ENCODE measurements at regions not wholly inside any gene's neighbourhood (a gene's known extent, or its start where the extent isn't known, plus 50 kb on each side); places are given as distances from the start of the nearest gene placed in this dataset.

DNA sequence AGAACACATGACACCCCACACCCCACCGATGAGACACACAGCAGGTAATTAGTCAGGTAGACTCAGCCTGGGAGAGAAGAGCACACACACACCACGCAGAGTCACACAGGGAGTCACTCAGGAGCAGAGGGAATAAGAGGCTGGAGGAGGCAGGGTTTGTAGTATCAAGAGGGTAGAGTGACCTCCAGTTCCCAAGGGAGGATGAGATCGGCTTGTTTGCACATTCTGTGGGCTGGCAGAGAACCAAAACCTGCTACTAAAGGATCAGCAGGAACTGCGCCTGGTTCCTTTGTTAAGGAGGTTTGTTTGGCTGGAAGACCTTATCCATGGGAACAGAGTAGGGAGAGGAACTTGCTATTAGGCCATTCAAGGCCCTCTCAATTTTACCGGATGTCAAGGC is 281.4 kb upstream of the SLCO3A1 start:
- TF ChIP-seq, protein P1, sequence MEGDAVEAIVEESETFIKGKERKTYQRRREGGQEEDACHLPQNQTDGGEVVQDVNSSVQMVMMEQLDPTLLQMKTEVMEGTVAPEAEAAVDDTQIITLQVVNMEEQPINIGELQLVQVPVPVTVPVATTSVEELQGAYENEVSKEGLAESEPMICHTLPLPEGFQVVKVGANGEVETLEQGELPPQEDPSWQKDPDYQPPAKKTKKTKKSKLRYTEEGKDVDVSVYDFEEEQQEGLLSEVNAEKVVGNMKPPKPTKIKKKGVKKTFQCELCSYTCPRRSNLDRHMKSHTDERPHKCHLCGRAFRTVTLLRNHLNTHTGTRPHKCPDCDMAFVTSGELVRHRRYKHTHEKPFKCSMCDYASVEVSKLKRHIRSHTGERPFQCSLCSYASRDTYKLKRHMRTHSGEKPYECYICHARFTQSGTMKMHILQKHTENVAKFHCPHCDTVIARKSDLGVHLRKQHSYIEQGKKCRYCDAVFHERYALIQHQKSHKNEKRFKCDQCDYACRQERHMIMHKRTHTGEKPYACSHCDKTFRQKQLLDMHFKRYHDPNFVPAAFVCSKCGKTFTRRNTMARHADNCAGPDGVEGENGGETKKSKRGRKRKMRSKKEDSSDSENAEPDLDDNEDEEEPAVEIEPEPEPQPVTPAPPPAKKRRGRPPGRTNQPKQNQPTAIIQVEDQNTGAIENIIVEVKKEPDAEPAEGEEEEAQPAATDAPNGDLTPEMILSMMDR (IDR thresholded peaks at IDR 0.05; ENCODE audit: low read depth, low read length) = no peak
- TF ChIP-seq POLR2A (IDR thresholded peaks at IDR 0.05; ENCODE audit: extremely low read depth, insufficient read length) (no peak), MYC (IDR thresholded peaks at IDR 0.05; ENCODE audit: low read depth, low read length) (no peak)
- TF ChIP-seq, protein P2, sequence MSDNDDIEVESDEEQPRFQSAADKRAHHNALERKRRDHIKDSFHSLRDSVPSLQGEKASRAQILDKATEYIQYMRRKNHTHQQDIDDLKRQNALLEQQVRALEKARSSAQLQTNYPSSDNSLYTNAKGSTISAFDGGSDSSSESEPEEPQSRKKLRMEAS (IDR thresholded peaks at IDR 0.05; ENCODE audit: low read depth, low read length) = no peak

Data from NB4 (cell line).